ENCODE measurements at regions not wholly inside any gene's neighbourhood (a gene's known extent, or its start where the extent isn't known, plus 50 kb on each side); places are given as distances from the start of the nearest gene placed in this dataset.
"Not testable (repeated sequence)": the region's sequence is repeated elsewhere in the genome, so short reads cannot be mapped to it uniquely, and the experiment has no call there.

DNA sequence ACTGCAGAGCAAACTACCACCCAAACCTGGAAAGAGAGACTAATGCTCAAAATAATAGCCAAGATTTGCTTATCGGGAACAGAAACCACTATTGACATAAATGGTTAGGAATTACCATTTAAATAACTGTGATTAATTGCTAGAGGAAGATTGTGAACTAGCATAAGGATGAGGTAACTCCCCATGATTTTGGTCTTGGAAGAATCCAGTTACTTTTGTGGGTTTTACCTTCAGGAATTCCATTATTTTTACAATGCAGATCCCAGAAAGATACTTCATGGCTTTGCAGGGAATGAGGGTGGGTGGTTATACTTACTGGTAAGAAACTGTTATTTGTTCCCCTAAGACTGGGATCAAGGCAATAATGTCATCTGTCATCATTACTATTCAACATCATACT lies 652.9 kb upstream of the FLRT2 start:
- H3K27me3 Mint-ChIP-seq (ENCODE audit: low read depth), result no peaks in the 10 kb centered on the region
- H3K4me3 Mint-ChIP-seq, result no peak overlapping the region

DNA sequence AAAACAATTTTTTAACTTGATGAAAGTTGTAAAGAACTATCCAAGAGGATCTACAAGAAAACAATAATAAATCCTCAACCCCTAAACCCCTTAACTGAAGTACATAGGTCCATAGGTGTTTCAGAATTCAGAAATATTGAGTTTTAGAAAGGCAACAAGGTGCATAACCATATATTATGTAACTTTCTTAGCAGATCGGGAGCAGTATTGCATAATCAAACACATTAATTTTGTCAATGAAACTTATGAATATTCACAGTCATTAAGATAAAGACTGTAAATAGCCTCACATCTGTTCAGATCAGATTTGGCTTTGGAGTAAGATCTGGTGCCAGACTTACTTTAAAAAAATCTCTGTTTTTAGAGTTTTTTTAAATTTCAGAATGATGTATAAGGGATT lies 647.1 kb upstream of the FLRT2 start:
- Mint-ChIP-seq H3K36me3 (ENCODE audit: low read depth) (no peaks in the 10 kb centered on the region), H3K4me3 (no peak overlapping the region), H3K4me1 (ENCODE audit: low read depth) (no peaks in the 10 kb centered on the region), H3K27ac (no peak overlapping the region), H3K9me3 (peaks cover 20% of the 10 kb centered on the region), H3K27me3 (ENCODE audit: low read depth) (no peaks in the 10 kb centered on the region)

More for the DNA sequence above, 652.9 kb upstream of the FLRT2 start:
- no peaks in the 10 kb centered on the region for H3K4me1 Mint-ChIP-seq (ENCODE audit: low read depth)
- H3K9me3 Mint-ChIP-seq, result peaks cover 19% of the 10 kb centered on the region
- no peak overlapping the region for H3K27ac Mint-ChIP-seq
- no peaks in the 10 kb centered on the region for H3K36me3 Mint-ChIP-seq (ENCODE audit: low read depth)

DNA sequence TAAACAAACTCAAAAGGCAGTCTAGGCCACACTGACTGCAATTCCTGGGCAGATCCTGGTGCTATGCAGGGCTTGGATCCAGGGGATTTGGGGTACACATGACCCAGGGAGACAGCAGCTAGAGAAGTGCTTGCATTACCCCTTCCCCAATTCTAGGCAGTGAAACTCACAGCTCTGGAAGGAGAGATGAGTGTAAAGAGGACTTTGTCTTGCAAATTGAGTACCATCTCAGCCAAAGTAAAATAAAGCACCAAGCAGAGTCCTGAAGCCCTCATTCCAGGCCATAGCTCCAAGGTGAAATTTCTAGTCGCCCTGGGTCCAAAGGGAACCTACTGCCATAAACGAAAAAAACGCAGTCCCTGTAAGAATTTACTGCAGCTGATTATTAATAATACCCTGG lies 644.9 kb upstream of the FLRT2 start:
- H3K27me3 Mint-ChIP-seq (ENCODE audit: low read depth), result no peaks in the 10 kb centered on the region
- H3K4me1 Mint-ChIP-seq (ENCODE audit: low read depth), result no peaks in the 10 kb centered on the region
- H3K36me3 Mint-ChIP-seq (ENCODE audit: low read depth), result no peaks in the 10 kb centered on the region
- peaks cover 13% of the 10 kb centered on the region for H3K9me3 Mint-ChIP-seq
- no peak overlapping the region for H3K27ac Mint-ChIP-seq
- H3K4me3 Mint-ChIP-seq, result no peak overlapping the region

DNA sequence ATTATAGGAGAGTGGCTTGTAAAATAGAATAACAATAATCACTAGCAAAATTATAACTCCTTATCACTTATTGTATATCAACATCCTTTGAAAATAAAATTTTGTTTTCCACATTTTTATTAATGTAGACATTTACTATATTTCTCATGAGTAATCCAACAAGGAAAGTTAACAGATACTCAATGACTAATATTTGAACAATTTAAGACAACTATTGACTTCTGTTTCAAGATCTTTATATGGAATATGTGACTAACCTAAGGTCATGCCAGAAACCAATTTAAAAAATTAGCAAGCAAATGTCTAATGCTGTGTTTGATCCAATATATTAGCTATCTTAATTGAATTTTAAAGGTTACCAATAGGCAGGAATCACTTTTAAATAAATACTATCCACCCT lies 638.5 kb upstream of the FLRT2 start:
- Mint-ChIP-seq H3K27me3 (ENCODE audit: low read depth) (no peaks in the 10 kb centered on the region), H3K4me1 (ENCODE audit: low read depth) (no peaks in the 10 kb centered on the region), H3K4me3 (no peak overlapping the region), H3K27ac (no peak overlapping the region), H3K36me3 (ENCODE audit: low read depth) (no peaks in the 10 kb centered on the region), H3K9me3 (peaks cover 10% of the 10 kb centered on the region)

DNA sequence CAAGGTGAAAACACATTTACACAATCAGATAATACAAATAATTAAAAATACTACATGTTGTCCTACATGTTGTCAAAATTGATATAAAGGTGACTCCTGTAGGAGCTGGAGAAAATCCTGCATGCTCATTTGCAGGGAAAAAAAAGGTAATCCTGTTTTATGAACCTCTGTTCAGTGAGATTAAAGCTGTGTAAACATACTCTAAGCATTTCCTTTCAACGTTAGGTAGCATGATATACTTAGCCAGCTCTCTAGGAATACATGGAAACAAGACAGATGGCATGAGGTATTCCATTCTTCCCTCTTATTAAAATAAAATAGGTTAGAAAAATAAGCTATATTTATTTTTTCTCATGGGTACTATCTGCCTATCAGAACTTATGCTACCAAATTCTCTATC lies 635.7 kb upstream of the FLRT2 start:
- no peaks in the 10 kb centered on the region for H3K27me3 Mint-ChIP-seq (ENCODE audit: low read depth)
- H3K4me1 Mint-ChIP-seq (ENCODE audit: low read depth), result no peaks in the 10 kb centered on the region
- H3K36me3 Mint-ChIP-seq (ENCODE audit: low read depth), result no peaks in the 10 kb centered on the region
- no peak overlapping the region for H3K27ac Mint-ChIP-seq
- H3K4me3 Mint-ChIP-seq, result no peak overlapping the region
- peaks cover 12% of the 10 kb centered on the region for H3K9me3 Mint-ChIP-seq

DNA sequence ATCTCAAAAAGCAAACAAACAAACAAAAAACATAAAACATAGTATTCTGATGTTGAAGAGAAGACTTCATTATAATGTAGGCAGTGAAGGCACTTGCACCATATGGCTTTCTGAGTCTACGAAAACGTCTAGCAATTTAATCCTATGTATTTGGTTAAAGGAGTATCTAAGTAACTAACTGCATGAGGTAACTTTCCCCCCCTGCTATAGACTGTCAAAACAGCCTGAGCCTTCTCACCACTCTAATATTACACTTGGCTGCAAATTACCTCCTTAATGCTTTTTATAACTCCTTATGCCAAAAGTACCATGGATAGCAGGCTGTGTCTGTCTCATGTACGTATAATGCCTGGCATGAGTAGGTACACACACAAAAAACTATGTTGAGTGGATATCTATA lies 607.6 kb upstream of the FLRT2 start:
- peaks cover 6% of the 10 kb centered on the region for H3K9me3 Mint-ChIP-seq
- no peaks in the 10 kb centered on the region for H3K27me3 Mint-ChIP-seq (ENCODE audit: low read depth)
- H3K27ac Mint-ChIP-seq, result no peak overlapping the region
- no peaks in the 10 kb centered on the region for H3K36me3 Mint-ChIP-seq (ENCODE audit: low read depth)
- H3K4me1 Mint-ChIP-seq (ENCODE audit: low read depth), result no peaks in the 10 kb centered on the region
- no peak overlapping the region for H3K4me3 Mint-ChIP-seq

DNA sequence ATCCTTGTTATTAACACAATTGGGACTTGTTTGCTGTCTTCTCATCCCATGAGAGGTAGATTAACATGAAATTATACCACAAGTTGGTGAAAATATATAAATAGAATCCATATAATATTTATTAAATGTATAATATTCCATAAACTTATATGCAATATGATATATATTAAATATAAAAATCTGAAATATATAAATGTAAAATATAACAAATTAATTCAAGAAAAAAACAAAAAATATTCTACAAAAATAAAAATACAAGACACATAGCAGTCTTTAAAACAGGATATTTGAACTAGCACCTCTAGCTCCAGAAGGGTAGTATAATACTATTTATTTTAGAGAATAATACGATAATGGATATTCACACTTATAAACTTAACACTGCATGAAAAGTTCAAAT lies 603.3 kb upstream of the FLRT2 start:
- no peak overlapping the region for H3K4me3 Mint-ChIP-seq
- H3K27me3 Mint-ChIP-seq (ENCODE audit: low read depth), result no peaks in the 10 kb centered on the region
- no peak overlapping the region for H3K27ac Mint-ChIP-seq
- no peaks in the 10 kb centered on the region for H3K4me1 Mint-ChIP-seq (ENCODE audit: low read depth)
- peaks cover 5% of the 10 kb centered on the region for H3K9me3 Mint-ChIP-seq
- no peaks in the 10 kb centered on the region for H3K36me3 Mint-ChIP-seq (ENCODE audit: low read depth)

DNA sequence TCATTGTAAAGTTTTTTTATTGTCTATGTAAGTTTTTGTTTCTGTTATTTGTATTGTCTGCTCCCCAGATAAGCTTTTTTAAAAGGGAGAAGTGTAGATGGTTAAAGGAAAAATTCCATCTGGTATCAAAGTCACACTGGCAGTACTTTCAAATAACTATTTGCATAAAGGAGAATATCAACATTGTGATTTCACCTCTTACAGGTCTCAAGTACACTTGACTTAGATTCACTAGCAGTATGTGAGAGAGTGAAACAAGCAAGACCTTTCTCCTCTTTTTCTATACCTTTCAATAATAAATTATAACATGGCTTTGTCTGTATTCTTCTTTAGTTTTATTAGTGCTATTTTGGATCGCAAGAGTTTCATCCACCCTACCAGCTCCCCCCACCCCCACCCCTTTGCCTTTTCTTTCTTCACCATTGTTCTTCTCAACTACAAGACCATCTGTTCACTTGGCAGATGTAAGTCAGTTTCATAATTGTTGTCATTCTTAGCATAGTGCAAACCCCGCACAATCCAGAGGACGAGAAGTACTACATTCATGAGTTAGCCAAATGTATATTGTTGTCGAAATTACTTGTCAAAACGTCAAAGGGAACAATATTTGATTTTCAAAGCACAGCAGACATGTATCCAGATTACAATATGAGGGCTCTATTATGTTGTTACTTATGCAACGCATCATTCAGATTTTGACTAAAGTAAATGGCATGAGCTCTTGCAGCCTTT lies 602.7 kb upstream of the FLRT2 start:
- Mint-ChIP-seq H3K4me1 (ENCODE audit: low read depth) (no peaks in the 10 kb centered on the region), H3K9me3 (peaks cover 5% of the 10 kb centered on the region), H3K4me3 (no peak overlapping the region), H3K36me3 (ENCODE audit: low read depth) (no peaks in the 10 kb centered on the region), H3K27me3 (ENCODE audit: low read depth) (no peaks in the 10 kb centered on the region), H3K27ac (no peak overlapping the region)

DNA sequence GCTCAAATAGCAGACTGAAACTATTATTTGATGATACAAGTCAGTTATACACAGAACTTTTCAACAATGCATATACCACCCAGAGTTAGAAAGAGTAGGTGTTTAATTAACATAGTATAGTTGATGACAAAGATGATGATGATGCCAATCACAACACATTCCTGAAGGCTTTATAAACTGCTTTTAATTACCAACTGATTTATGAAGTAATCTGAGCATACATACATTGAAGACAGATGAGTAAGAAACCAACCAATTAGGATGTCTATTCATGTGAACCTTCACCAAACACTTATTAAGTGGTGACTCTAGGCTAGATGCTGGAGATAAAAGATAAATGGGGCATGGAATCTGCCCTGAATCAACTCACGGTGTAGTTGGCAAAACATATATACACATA lies 600.9 kb upstream of the FLRT2 start:
- Mint-ChIP-seq H3K4me1 (ENCODE audit: low read depth) (no peaks in the 10 kb centered on the region), H3K4me3 (no peak overlapping the region), H3K36me3 (ENCODE audit: low read depth) (no peaks in the 10 kb centered on the region), H3K27me3 (ENCODE audit: low read depth) (no peaks in the 10 kb centered on the region), H3K27ac (no peak overlapping the region), H3K9me3 (peaks cover 5% of the 10 kb centered on the region)

DNA sequence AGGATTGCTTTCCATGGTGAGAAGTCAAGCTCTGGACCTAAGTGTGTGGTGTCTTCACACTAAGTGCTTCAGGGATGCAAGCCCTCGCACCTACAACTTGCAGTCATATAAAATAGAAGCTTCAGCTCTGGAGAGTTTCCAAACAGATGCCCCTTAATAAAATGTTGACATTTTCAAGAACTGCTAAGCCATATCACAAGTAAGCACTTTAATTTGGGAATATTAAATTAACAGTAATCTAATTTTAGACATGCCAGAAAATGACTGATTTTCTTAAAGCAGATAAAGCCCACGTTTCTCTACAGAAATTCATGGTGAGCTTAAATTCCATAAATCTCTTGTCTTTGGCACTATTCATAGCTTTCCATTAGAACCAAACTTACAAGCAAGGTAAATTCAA lies 600.1 kb upstream of the FLRT2 start:
- Mint-ChIP-seq H3K27ac (no peak overlapping the region), H3K4me1 (ENCODE audit: low read depth) (no peaks in the 10 kb centered on the region), H3K4me3 (no peak overlapping the region), H3K27me3 (ENCODE audit: low read depth) (no peaks in the 10 kb centered on the region), H3K36me3 (ENCODE audit: low read depth) (no peaks in the 10 kb centered on the region), H3K9me3 (peaks cover 11% of the 10 kb centered on the region)

DNA sequence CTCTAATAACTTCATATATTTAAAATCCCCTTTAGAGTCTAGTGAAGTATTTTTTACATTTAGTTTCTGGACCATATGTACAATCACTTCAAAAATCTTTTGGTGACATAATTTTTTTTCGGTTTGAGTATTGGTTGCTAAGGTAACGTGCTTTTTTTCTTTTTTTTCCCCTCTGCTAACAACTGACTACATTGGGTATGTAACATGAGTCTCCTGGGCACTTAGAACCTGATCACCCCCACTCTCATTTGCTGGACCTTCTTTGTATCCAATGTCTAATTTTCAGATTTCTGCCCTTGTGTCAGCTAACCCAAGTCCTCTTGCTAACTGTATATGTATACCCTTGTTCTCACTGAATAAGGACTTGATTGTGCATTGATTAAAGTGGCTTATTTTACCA lies 592.9 kb upstream of the FLRT2 start:
- Mint-ChIP-seq H3K4me3 (no peak overlapping the region), H3K4me1 (ENCODE audit: low read depth) (no peaks in the 10 kb centered on the region), H3K27me3 (ENCODE audit: low read depth) (no peaks in the 10 kb centered on the region), H3K36me3 (ENCODE audit: low read depth) (no peaks in the 10 kb centered on the region), H3K9me3 (peaks cover 30% of the 10 kb centered on the region), H3K27ac (no peak overlapping the region)

DNA sequence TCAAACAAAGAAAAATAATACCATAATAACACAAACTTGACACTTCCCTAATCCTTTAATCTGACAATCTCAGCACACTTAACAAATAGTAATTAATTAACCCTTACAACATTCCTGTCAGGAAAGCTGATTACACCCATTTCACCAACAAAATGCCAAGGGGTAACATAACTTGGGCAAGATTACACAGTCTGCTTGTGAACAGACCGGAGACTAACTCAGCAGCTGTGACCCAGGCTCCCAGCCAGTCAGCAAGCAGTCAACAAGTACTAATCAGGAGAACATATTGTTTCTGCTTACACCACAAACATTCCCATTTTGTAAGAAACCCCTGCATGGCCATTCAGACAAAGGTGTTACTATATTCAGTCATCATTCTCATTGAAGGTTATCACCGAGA lies 592.5 kb upstream of the FLRT2 start:
- peaks cover 30% of the 10 kb centered on the region for H3K9me3 Mint-ChIP-seq
- H3K36me3 Mint-ChIP-seq (ENCODE audit: low read depth), result no peaks in the 10 kb centered on the region
- H3K4me1 Mint-ChIP-seq (ENCODE audit: low read depth), result no peaks in the 10 kb centered on the region
- no peaks in the 10 kb centered on the region for H3K27me3 Mint-ChIP-seq (ENCODE audit: low read depth)
- H3K27ac Mint-ChIP-seq, result no peak overlapping the region
- no peak overlapping the region for H3K4me3 Mint-ChIP-seq

DNA sequence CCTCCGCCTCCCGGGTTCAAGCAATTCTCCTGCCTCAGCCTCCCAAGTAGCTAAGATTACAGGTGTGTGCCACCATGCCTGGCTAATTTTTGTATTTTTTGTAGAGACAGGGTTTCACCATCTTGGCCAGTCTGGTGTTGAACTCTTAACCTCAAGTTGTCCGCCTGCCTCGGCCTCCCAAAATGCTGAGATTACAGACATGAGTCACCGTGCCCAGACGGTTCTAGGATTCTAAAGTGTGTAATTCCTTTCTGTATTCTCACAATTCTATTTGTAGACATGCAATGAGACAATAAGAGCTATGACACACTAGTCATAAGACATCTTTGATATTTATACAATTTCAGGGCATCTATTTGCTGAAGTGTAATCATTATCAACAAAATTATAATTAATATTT lies 585.0 kb upstream of the FLRT2 start:
- H3K4me3 Mint-ChIP-seq; H3K4me1 Mint-ChIP-seq (ENCODE audit: low read depth); H3K27ac Mint-ChIP-seq; H3K9me3 Mint-ChIP-seq; H3K36me3 Mint-ChIP-seq (ENCODE audit: low read depth); H3K27me3 Mint-ChIP-seq (ENCODE audit: low read depth): not testable (repeated sequence)

DNA sequence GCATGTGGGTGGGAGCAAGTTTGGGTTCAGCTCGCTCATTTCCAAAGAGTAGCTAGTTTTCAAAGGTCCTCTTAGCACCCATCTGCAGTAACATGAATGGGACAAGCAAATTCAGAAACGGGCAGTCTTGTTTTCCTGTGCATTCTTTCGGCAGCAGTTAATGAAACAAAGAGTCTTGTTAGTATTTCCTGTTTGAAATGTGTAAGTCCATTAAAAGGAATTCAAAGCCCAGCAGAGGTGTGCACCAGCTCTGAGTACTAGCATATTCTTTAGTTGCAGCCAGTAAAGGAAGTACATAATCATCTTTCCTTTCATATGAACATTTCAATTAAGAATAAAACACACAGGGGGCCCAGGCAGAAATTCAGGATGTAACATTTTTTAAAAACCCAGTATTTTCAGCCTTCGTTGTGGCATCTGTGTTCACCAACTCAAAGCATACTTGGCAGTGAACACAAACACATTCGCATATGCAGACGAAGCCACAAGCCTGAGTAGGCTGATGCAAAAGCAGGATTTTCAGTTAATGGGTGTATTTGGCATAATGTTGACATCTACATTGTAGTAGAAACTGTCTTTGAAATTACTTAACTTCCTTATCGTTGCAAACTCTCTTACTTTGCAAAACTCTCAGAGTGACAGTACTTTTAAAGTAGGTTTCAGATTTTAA lies 570.0 kb upstream of the FLRT2 start:
- H3K4me3 Mint-ChIP-seq, result no peak overlapping the region
- H3K4me1 Mint-ChIP-seq (ENCODE audit: low read depth), result no peaks in the 10 kb centered on the region
- H3K27ac Mint-ChIP-seq, result no peak overlapping the region
- H3K27me3 Mint-ChIP-seq (ENCODE audit: low read depth), result no peaks in the 10 kb centered on the region
- no peaks in the 10 kb centered on the region for H3K36me3 Mint-ChIP-seq (ENCODE audit: low read depth)
- peaks cover 39% of the 10 kb centered on the region for H3K9me3 Mint-ChIP-seq

DNA sequence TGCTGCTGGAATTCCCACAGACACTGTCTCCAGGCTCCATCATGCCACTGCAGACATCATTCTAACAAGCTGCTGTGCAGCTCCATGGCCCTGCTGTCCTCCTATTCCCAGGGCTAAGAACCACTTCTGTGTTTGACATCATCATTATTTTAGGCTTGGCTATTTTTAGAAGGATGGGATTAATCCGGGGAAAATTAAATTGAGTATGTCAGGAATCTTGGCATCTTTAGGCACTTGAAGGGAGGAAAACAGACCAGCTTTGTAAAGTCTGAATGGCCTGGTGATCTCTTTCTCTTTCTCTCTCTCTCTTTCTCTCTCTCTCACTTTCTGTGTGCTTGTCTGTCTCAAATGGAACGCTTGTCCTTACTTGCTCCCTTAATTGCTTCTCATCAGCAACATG lies 568.3 kb upstream of the FLRT2 start:
- no peaks in the 10 kb centered on the region for H3K27me3 Mint-ChIP-seq (ENCODE audit: low read depth)
- H3K4me1 Mint-ChIP-seq (ENCODE audit: low read depth), result no peaks in the 10 kb centered on the region
- H3K9me3 Mint-ChIP-seq, result peaks cover 36% of the 10 kb centered on the region
- no peak overlapping the region for H3K27ac Mint-ChIP-seq
- H3K36me3 Mint-ChIP-seq (ENCODE audit: low read depth), result no peaks in the 10 kb centered on the region
- H3K4me3 Mint-ChIP-seq, result no peak overlapping the region
